Retinal pigment epithelial cell (primary cell): ENCODE measurements at regions not wholly inside any gene's neighbourhood (a gene's known extent, or its start where the extent isn't known, plus 50 kb on each side); places are given as distances from the start of the nearest gene placed in this dataset.
"Not testable (repeated sequence)": the region's sequence is repeated elsewhere in the genome, so short reads cannot be mapped to it uniquely, and the experiment has no call there.

Experiments used
- DNase-seq: peaks from one replicate; pipeline ENCODE4 v3.0.0-alpha.2; 2010; ENCODE audit warnings: low read depth
- H3K4me3 ChIP-seq: 2 replicates; pipeline ENCODE4 v1.5.1; 2011; ENCODE audit warnings: mild to moderate bottlenecking, low read length, control low read depth, moderate library complexity
- TF ChIP-seq, protein P1 (sequence below): conservative IDR thresholded peaks from 2 replicates; pipeline ENCODE4 v1.5.1; 2011; ENCODE audit warnings: low read depth, low read length, control low read depth, inconsistent platforms

- TF ChIP-seq, protein P1, sequence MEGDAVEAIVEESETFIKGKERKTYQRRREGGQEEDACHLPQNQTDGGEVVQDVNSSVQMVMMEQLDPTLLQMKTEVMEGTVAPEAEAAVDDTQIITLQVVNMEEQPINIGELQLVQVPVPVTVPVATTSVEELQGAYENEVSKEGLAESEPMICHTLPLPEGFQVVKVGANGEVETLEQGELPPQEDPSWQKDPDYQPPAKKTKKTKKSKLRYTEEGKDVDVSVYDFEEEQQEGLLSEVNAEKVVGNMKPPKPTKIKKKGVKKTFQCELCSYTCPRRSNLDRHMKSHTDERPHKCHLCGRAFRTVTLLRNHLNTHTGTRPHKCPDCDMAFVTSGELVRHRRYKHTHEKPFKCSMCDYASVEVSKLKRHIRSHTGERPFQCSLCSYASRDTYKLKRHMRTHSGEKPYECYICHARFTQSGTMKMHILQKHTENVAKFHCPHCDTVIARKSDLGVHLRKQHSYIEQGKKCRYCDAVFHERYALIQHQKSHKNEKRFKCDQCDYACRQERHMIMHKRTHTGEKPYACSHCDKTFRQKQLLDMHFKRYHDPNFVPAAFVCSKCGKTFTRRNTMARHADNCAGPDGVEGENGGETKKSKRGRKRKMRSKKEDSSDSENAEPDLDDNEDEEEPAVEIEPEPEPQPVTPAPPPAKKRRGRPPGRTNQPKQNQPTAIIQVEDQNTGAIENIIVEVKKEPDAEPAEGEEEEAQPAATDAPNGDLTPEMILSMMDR, result no peak
- DNase-seq, result no peak
Measured at GRCh38 chr2:159880729-159881128, 82.7 kb upstream of the CD302 start.

DNA sequence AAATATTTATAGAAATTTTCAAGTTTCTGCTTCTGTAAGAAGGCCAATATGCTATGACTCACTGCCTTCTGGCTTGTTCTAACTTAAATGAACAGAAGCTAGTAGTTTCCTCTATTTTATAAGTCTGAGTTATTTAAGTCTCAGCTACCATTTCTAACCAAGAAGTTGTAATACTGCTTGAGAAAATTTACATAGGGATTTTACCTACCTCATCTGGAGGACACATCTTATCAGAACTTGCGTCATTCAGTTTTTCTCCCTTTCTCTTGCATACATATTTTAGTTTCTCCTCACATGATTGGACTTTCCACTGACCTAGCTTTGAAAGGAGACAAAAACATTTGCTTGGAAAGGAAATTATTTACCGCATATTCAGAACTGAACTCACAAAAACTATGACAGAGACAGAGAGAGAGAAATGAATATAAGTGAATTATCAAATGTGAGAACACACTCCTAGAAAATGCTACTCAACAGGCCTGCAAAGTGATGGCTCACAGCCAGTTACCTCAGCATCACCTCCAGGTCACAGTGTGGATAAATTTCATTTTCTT lies 81.1 kb upstream of the CD302 start:
- TF ChIP-seq, protein P1, result no peak
- no peak overlapping the region for H3K4me3 ChIP-seq
- DNase-seq, result no peak

More at GRCh38 chr2:159880729-159881128, 82.7 kb upstream of the CD302 start:
- no peak overlapping the region for H3K4me3 ChIP-seq

GRCh38 chr2:159875083-159875482 lies 77.1 kb upstream of the CD302 start:
- TF ChIP-seq, protein P1, result no peak
- DNase-seq, result no peak
- H3K4me3 ChIP-seq, result no peak overlapping the region

GRCh38 chr2:159873258-159873657 lies 75.2 kb upstream of the CD302 start:
- DNase-seq, result no peak
- TF ChIP-seq, protein P1, result no peak
- no peak overlapping the region for H3K4me3 ChIP-seq

DNA sequence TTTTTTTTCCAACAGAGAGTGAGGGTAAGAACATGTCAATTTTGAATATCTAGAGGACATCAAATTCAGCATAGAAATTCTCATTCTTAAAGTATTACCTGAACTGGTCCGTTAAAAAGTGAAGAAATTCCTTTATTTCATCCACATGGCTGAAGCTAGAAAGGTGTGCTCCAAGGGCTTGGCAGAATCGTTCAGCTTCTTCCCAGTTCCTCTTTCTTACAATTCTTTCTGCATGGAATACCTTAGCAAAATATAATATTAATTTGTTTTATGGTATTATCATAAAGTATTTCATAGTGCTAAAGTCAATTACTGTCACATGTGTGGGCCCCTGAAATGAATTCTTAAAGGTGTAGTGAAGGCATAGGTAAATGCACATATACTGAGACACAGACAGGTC lies 74.3 kb upstream of the CD302 start:
- TF ChIP-seq, protein P1, result no peak
- no peak overlapping the region for H3K4me3 ChIP-seq
- DNase-seq, result no peak

DNA sequence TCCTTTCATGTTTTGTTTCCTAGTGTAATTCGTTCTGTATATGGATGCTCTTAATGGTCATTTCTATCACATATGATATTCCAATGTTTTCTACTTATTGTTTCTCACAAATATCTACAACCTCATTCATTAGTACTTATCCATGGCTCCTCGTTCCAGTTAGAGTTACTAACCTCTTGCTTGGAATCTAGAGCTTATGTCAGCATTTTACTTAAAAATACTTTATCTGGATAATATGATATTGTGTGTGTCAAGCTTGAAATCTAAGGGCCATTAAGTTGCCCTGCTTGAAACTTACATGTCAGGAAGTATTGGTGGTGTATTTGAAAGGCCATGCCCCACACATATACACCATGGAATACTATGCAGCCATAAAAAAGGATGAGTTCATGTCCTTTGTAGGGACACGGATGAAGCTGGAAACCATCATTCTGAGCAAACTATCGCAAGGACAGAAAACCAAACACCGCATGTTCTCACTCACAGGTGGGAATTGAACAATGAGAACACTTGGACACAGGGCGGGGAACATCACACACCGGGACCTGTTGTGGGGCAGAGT lies 70.7 kb upstream of the CD302 start:
- not testable (repeated sequence) for DNase-seq, H3K4me3 ChIP-seq

- DNase-seq, result no peak
- H3K4me3 ChIP-seq, result no peak overlapping the region
- TF ChIP-seq, protein P1, result no peak
Measured at GRCh38 chr2:159867567-159868361, 69.8 kb upstream of the CD302 start.
